ENCODE measurements at regions not wholly inside any gene's neighbourhood (a gene's known extent, or its start where the extent isn't known, plus 50 kb on each side); places are given as distances from the start of the nearest gene placed in this dataset.

DNA sequence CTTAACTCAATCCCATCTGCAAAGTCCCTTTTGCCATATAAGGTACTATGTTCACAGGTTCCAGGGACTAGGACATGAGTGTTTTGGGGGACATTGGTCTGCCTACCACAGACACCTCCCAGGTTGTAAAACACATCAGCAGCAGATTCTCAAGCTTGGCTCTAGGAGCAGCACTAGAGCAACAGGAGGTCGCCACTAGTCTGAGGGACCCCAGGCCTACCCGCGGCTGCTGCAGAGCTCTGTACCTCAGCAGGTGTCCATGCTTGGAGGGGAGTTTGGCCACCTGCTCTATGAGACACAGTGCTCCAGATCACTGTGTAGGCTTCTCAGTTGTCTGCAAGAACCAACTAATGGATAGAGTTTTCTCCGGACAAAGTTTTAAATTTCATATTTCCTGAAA lies 262.2 kb upstream of the ARRDC3 start:
- H3K27ac ChIP-seq (replicated peaks): no peak overlapping the region
- TF ChIP-seq, protein P1, sequence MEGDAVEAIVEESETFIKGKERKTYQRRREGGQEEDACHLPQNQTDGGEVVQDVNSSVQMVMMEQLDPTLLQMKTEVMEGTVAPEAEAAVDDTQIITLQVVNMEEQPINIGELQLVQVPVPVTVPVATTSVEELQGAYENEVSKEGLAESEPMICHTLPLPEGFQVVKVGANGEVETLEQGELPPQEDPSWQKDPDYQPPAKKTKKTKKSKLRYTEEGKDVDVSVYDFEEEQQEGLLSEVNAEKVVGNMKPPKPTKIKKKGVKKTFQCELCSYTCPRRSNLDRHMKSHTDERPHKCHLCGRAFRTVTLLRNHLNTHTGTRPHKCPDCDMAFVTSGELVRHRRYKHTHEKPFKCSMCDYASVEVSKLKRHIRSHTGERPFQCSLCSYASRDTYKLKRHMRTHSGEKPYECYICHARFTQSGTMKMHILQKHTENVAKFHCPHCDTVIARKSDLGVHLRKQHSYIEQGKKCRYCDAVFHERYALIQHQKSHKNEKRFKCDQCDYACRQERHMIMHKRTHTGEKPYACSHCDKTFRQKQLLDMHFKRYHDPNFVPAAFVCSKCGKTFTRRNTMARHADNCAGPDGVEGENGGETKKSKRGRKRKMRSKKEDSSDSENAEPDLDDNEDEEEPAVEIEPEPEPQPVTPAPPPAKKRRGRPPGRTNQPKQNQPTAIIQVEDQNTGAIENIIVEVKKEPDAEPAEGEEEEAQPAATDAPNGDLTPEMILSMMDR (IDR thresholded peaks at IDR 0.05; ENCODE audit: insufficient read depth, low read length): no peak
- TF ChIP-seq POLR2AphosphoS5 (IDR thresholded peaks at IDR 0.05; ENCODE audit: low read depth): no peak
- TF ChIP-seq GABPA (IDR thresholded peaks at IDR 0.05; ENCODE audit: low read depth): no peak
- TF ChIP-seq, protein P2, sequence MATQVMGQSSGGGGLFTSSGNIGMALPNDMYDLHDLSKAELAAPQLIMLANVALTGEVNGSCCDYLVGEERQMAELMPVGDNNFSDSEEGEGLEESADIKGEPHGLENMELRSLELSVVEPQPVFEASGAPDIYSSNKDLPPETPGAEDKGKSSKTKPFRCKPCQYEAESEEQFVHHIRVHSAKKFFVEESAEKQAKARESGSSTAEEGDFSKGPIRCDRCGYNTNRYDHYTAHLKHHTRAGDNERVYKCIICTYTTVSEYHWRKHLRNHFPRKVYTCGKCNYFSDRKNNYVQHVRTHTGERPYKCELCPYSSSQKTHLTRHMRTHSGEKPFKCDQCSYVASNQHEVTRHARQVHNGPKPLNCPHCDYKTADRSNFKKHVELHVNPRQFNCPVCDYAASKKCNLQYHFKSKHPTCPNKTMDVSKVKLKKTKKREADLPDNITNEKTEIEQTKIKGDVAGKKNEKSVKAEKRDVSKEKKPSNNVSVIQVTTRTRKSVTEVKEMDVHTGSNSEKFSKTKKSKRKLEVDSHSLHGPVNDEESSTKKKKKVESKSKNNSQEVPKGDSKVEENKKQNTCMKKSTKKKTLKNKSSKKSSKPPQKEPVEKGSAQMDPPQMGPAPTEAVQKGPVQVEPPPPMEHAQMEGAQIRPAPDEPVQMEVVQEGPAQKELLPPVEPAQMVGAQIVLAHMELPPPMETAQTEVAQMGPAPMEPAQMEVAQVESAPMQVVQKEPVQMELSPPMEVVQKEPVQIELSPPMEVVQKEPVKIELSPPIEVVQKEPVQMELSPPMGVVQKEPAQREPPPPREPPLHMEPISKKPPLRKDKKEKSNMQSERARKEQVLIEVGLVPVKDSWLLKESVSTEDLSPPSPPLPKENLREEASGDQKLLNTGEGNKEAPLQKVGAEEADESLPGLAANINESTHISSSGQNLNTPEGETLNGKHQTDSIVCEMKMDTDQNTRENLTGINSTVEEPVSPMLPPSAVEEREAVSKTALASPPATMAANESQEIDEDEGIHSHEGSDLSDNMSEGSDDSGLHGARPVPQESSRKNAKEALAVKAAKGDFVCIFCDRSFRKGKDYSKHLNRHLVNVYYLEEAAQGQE (IDR thresholded peaks at IDR 0.05; ENCODE audit: insufficient replicate concordance, low read depth): no peak
- no peak for TF ChIP-seq SPI1 (IDR thresholded peaks at IDR 0.05; ENCODE audit: borderline replicate concordance, low read depth)
- H3K4me3 ChIP-seq (replicated peaks; ENCODE audit: insufficient read depth, low read length): no peak overlapping the region
- no peak for DNase-seq (ENCODE audit: low read depth in 1 of 2, low spot score in 1 of 2)
- no peaks in the 10 kb centered on the region for H3K27me3 ChIP-seq (ENCODE audit: insufficient read depth, poor library complexity, severe bottlenecking)

DNA sequence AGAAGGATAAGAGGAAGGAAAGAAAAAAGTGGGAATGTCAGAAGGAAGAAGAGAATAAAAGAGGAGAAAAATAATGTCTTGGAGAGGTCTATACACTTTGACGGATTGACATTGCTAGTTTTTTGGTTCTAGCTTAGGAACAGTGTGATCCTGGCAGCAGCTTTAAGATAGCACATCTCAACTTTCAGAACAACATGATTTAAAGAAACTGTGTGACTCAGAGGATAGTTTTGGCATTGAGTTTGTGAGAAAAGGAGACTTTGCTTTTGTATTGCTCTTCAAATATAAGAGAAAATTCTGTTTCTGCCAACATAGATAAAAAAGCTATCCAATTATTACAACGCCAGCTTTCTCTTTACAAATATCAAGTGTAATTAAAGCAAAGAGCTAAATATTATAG lies 260.7 kb upstream of the ARRDC3 start:
- TF ChIP-seq SPI1 (IDR thresholded peaks at IDR 0.05; ENCODE audit: borderline replicate concordance, low read depth) (no peak), GABPA (IDR thresholded peaks at IDR 0.05; ENCODE audit: low read depth) (no peak), POLR2AphosphoS5 (IDR thresholded peaks at IDR 0.05; ENCODE audit: low read depth) (no peak)
- TF ChIP-seq, protein P1 (IDR thresholded peaks at IDR 0.05; ENCODE audit: insufficient read depth, low read length): no peak
- TF ChIP-seq, protein P2 (IDR thresholded peaks at IDR 0.05; ENCODE audit: insufficient replicate concordance, low read depth): no peak
- DNase-seq (ENCODE audit: low read depth in 1 of 2, low spot score in 1 of 2): no peak
- Histone ChIP-seq H3K27me3 (ENCODE audit: insufficient read depth, poor library complexity, severe bottlenecking) (no peaks in the 10 kb centered on the region), H3K4me3 (replicated peaks; ENCODE audit: insufficient read depth, low read length) (no peak overlapping the region), H3K27ac (replicated peaks) (no peak overlapping the region)

DNA sequence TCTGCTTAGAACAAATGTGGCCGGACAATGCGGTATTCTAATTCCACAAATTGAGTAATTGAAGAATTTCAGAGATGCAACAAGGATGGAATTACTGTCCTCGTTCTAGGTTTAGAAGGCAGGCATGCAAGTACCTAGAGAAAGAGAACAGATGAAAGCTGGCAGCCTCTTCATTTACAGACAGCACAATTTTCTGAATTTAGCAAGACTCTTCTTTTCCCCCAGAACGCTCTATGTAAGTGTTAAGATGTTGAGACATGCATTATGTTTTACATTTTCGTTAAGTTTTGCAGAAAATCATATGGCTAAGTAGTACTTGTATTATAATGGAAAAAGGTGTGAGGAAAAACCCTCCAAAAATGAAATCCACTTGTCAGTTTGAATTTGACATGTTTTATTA lies 259.5 kb upstream of the ARRDC3 start:
- no peak overlapping the region for H3K27ac ChIP-seq (replicated peaks)
- TF ChIP-seq, protein P1 (IDR thresholded peaks at IDR 0.05; ENCODE audit: insufficient read depth, low read length): no peak
- TF ChIP-seq, protein P2 (IDR thresholded peaks at IDR 0.05; ENCODE audit: insufficient replicate concordance, low read depth): no peak
- no peak for TF ChIP-seq POLR2AphosphoS5 (IDR thresholded peaks at IDR 0.05; ENCODE audit: low read depth)
- no peak for TF ChIP-seq GABPA (IDR thresholded peaks at IDR 0.05; ENCODE audit: low read depth)
- TF ChIP-seq SPI1 (IDR thresholded peaks at IDR 0.05; ENCODE audit: borderline replicate concordance, low read depth): no peak
- DNase-seq (ENCODE audit: low read depth in 1 of 2, low spot score in 1 of 2): no peak

More for the DNA sequence above, 259.5 kb upstream of the ARRDC3 start:
- H3K27me3 ChIP-seq (ENCODE audit: insufficient read depth, poor library complexity, severe bottlenecking): no peaks in the 10 kb centered on the region
- H3K4me3 ChIP-seq (replicated peaks; ENCODE audit: insufficient read depth, low read length): no peak overlapping the region

Measured in HL-60 (cell line).